Nucleus accumbens (tissue), 56 donors: ENCODE measurements at regions not wholly inside any gene's neighbourhood (a gene's known extent, or its start where the extent isn't known, plus 50 kb on each side); places are given as distances from the start of the nearest gene placed in this dataset.

Experiments
- DNase-seq, 56 donors: peaks; one replicate each; lab custom pipeline; 2025; lab: John Stamatoyannopoulos, UW

GRCh38 chr18:73487966-73488365, 620.2 kb upstream of the NETO1 start:
- no peak for DNase-seq

- no peak for DNase-seq
Observed at GRCh38 chr18:73485166-73485565, 617.4 kb upstream of the NETO1 start.

GRCh38 chr18:73482901-73483300, 615.1 kb upstream of the NETO1 start:
- no peak for DNase-seq

GRCh38 chr18:73479477-73479876, 611.7 kb upstream of the NETO1 start:
- no peak for DNase-seq

GRCh38 chr18:73478191-73478590, 610.4 kb upstream of the NETO1 start:
- no peak for DNase-seq

- no peak for DNase-seq
Observed at GRCh38 chr18:73476031-73476430, 608.2 kb upstream of the NETO1 start.

- peak in 1 of 56 donors; percentile 3 for DNase-seq
Observed at GRCh38 chr18:73462092-73462491, 594.3 kb upstream of the NETO1 start.

- DNase-seq: no peak
Observed at GRCh38 chr18:73461780-73462059, 593.9 kb upstream of the NETO1 start.

- DNase-seq: no peak
Observed at GRCh38 chr18:73461038-73461779, 593.4 kb upstream of the NETO1 start.

- DNase-seq: no peak
Observed at GRCh38 chr18:73458186-73458964, 590.6 kb upstream of the NETO1 start.

- no peak for DNase-seq
Observed at GRCh38 chr18:73456643-73457042, 588.9 kb upstream of the NETO1 start.

- DNase-seq: no peak
Observed at GRCh38 chr18:73452866-73453265, 585.1 kb upstream of the NETO1 start.

- no peak for DNase-seq
Observed at GRCh38 chr18:73446502-73446901, 578.7 kb upstream of the NETO1 start.

GRCh38 chr18:73431620-73432019, 563.8 kb upstream of the NETO1 start:
- no peak for DNase-seq

- DNase-seq: no peak
Observed at GRCh38 chr18:73421010-73421409, 553.2 kb upstream of the NETO1 start.

GRCh38 chr18:73419531-73419930, 551.7 kb upstream of the NETO1 start:
- no peak for DNase-seq

- no peak for DNase-seq
Observed at GRCh38 chr18:73414598-73414997, 546.8 kb upstream of the NETO1 start.

GRCh38 chr18:73414069-73414468, 546.3 kb upstream of the NETO1 start:
- DNase-seq: no peak

- DNase-seq: no peak
Observed at GRCh38 chr18:73409242-73409641, 541.5 kb upstream of the NETO1 start.

- DNase-seq: no peak
Observed at GRCh38 chr18:73408469-73408868, 540.7 kb upstream of the NETO1 start.

- DNase-seq: no peak
Observed at GRCh38 chr18:73407506-73407905, 539.7 kb upstream of the NETO1 start.

GRCh38 chr18:73384246-73384645, 516.5 kb upstream of the NETO1 start:
- no peak for DNase-seq
